Endothelial cell of umbilical vein (primary cell): ENCODE measurements at regions not wholly inside any gene's neighbourhood (a gene's known extent, or its start where the extent isn't known, plus 50 kb on each side); places are given as distances from the start of the nearest gene placed in this dataset.

ENCODE experiments used
- BruUV-seq: library from RNA; stranded (reverse); fragments of 400-500 nt; replicated peaks from 2 replicates; lab custom pipeline; 2021; lab: Mats Ljungman, UMichigan
- CTCF ChIA-PET: fragments of 300-600, 350-600 bp; sonication (Branson Sonifier 250); formaldehyde crosslinking; loops from one replicate; lab custom pipeline; 2021; ENCODE audit warnings: antibody characterized with exemption, inconsistent platforms; lab: Charles Lee
- POLR2A ChIA-PET: fragments of 300-600, 350-600 bp; sonication (Branson Sonifier 250); formaldehyde crosslinking; loops from one replicate; lab custom pipeline; 2021; ENCODE audit warnings: antibody characterized with exemption, inconsistent platforms; lab: Charles Lee
- DNase-seq: peaks from one replicate; pipeline ENCODE4 v3.0.0-alpha.2; 2011; ENCODE audit warnings: low read depth, low spot score
- FAIRE-seq: peaks from 2 replicates; lab custom pipeline; 2011; peaks lifted over from hg19 to GRCh38; lab: Jason Lieb, UNC
- H2AFZ ChIP-seq: 2 replicates; pipeline ENCODE4 v1.6.0; 2012; ENCODE audit warnings: low read depth, low read length, control low read depth, inconsistent platforms
- H3K27ac ChIP-seq: 2 replicates; pipeline ENCODE4 v1.5.1; 2011; ENCODE audit warnings: low read depth, mild to moderate bottlenecking, control low read depth, low read length, moderate library complexity; ENCODE audit not compliant: insufficient read depth
- H3K27me3 ChIP-seq, 2 experiments: 2 replicates each; pipeline versions ENCODE4 v1.6.0 to v1.6.1; 2011; ENCODE audit warnings: low read length in 2 of 2, mixed read lengths in 1 of 2; ENCODE audit not compliant: control insufficient read depth in 2 of 2, insufficient read depth in 2 of 2
- H3K36me3 ChIP-seq, 2 experiments: 2 replicates in 1 of 2; 3 replicates in 1 of 2; pipeline ENCODE4 v1.5.1; 2011; ENCODE audit warnings: low read length in 2 of 2, mild to moderate bottlenecking in 1 of 2, moderate library complexity in 1 of 2; ENCODE audit not compliant: control insufficient read depth in 2 of 2, insufficient read depth in 2 of 2; ENCODE audit errors: extremely low read depth in 1 of 2
- H3K4me1 ChIP-seq: 3 replicates; pipeline ENCODE4 v1.5.1; 2011; ENCODE audit warnings: mild to moderate bottlenecking, low read length; ENCODE audit not compliant: control insufficient read depth, insufficient read depth; ENCODE audit errors: extremely low read depth
- H3K4me2 ChIP-seq: 2 replicates; pipeline ENCODE4 v1.6.1; 2011; ENCODE audit warnings: low read length, control low read depth, mixed read lengths; ENCODE audit not compliant: insufficient read depth
- H3K4me3 ChIP-seq, 3 experiments: fragments of 200-600 bp in 1 of 3; sonication (generic), shearing (Covaris generic) in 1 of 3; replicated peaks in 1 of 3; 2 replicates each; pipeline ENCODE4 v1.5.1; 2011 to 2016; ENCODE audit warnings: control low read depth in 3 of 3, low read length in 3 of 3, mild to moderate bottlenecking in 2 of 3, inconsistent platforms in 1 of 3, low read depth in 1 of 3, moderate library complexity in 1 of 3; ENCODE audit not compliant: insufficient read depth in 1 of 3
- H3K79me2 ChIP-seq: 2 replicates; pipeline ENCODE4 v1.6.0; 2012; ENCODE audit warnings: low read length, inconsistent platforms; ENCODE audit not compliant: control insufficient read depth, insufficient read depth
- H3K9ac ChIP-seq: replicated peaks from 2 replicates; pipeline ENCODE3; 2011; ENCODE audit warnings: low read length, control low read depth; ENCODE audit not compliant: insufficient read depth; ENCODE audit errors: extremely low read depth
- H3K9me1 ChIP-seq: replicated peaks from 3 replicates; pipeline ENCODE4 v1.6.0; 2011; ENCODE audit warnings: mild to moderate bottlenecking, low read length; ENCODE audit not compliant: control insufficient read depth, insufficient read depth; ENCODE audit errors: extremely low read depth
- H3K9me3 ChIP-seq: replicated peaks from 2 replicates; pipeline ENCODE4 v1.5.1; 2012; ENCODE audit warnings: low read length, inconsistent platforms; ENCODE audit not compliant: control insufficient read depth, insufficient read depth
- H4K20me1 ChIP-seq: replicated peaks from 2 replicates; pipeline ENCODE3; 2011; ENCODE audit warnings: mild to moderate bottlenecking, low read length; ENCODE audit not compliant: control insufficient read depth, insufficient read depth; ENCODE audit errors: extremely low read depth
- CTCF ChIP-seq, 2 donors: IDR thresholded peaks; 1 replicate in 1 of 2; 2 replicates in 1 of 2; pipeline ENCODE4 v1.5.1; 2011; ENCODE audit warnings: low read length in 2 of 2, mild to moderate bottlenecking in 2 of 2, moderate library complexity in 2 of 2, control low read depth in 1 of 2, inconsistent platforms in 1 of 2, low read depth in 1 of 2; ENCODE audit not compliant: insufficient read depth in 1 of 2; ENCODE audit errors: extremely low read depth in 1 of 2
- EZH2 ChIP-seq: IDR thresholded peaks from 2 replicates; pipeline ENCODE4 v1.6.1; 2012; ENCODE audit warnings: borderline replicate concordance, low read depth, mild to moderate bottlenecking, moderate library complexity, low read length, inconsistent platforms; ENCODE audit not compliant: severe bottlenecking
- FOS ChIP-seq: IDR thresholded peaks from 2 replicates; pipeline ENCODE4 v1.6.1; 2011; ENCODE audit warnings: mild to moderate bottlenecking, low read length, moderate library complexity, borderline replicate concordance; ENCODE audit not compliant: insufficient read depth
- GATA2 ChIP-seq: IDR thresholded peaks from 2 replicates; pipeline ENCODE4 v1.7.0; 2011; ENCODE audit warnings: low read depth, mild to moderate bottlenecking, moderate library complexity, mixed read lengths, low read length; ENCODE audit not compliant: insufficient read length, insufficient read depth
- JUN ChIP-seq: IDR thresholded peaks from 2 replicates; pipeline ENCODE4 v1.6.1; 2011; ENCODE audit warnings: borderline replicate concordance, low read depth; ENCODE audit not compliant: insufficient read length, insufficient read depth
- MAX ChIP-seq: IDR thresholded peaks from 2 replicates; pipeline ENCODE4 v1.6.1; 2011; ENCODE audit not compliant: insufficient read depth, insufficient read length
- MYC ChIP-seq: IDR thresholded peaks from one replicate; pipeline ENCODE4 v1.6.1; 2011; ENCODE audit warnings: mild to moderate bottlenecking, low read depth, low read length
- POLR2A ChIP-seq: IDR thresholded peaks from 2 replicates; pipeline ENCODE4 v1.6.1; 2012; ENCODE audit warnings: low read depth, mild to moderate bottlenecking, control low read depth, low read length
- POLR2AphosphoS5 ChIP-seq: IDR thresholded peaks from 2 replicates; pipeline ENCODE4 v1.6.1; 2012; ENCODE audit warnings: low read depth, mild to moderate bottlenecking, control low read depth, low read length, moderate library complexity; ENCODE audit not compliant: insufficient read depth
- dilution Hi-C: fragments of 300-500 bp; cut with MboI; formaldehyde crosslinking; loops from one replicate; pipeline ENCODE4 v1.15.0; 2019; ENCODE audit warnings: low sequenced_read_pairs; ENCODE audit not compliant: extremely low pct_ligation_motif_present
- intact Hi-C: fragments of 100-400 bp; cut with micrococcal nuclease; formaldehyde crosslinking; loops from one replicate; pipeline ENCODE4 v1.10.0; 2022

- Histone ChIP-seq H3K4me2 (no peak overlapping the region), H3K79me2 (no peaks in the 10 kb centered on the region), H3K36me3 (no peaks in the 10 kb centered on the region), H3K4me1 (no peaks in the 10 kb centered on the region), H3K9me1 (no peaks in the 10 kb centered on the region), H3K9me3 (no peaks in the 10 kb centered on the region), H2AFZ (no peak overlapping the region), H3K9ac (no peak overlapping the region), H3K4me3 (no peak overlapping the region), H3K27me3 (no peaks in the 10 kb centered on the region), H4K20me1 (no peaks in the 10 kb centered on the region), H3K27ac (no peak overlapping the region)
- dilution Hi-C loops (no loop called here), intact Hi-C loops (no loop called here)
- FAIRE-seq: no peak
- TF ChIP-seq MAX (no peak), EZH2 (no peak), JUN (no peak), POLR2A (no peak), POLR2AphosphoS5 (no peak), GATA2 (no peak), FOS (no peak), CTCF (IDR thresholded peaks at IDR 0.05; ENCODE audit: extremely low read depth in 1 of 2, insufficient read depth in 1 of 2, low read depth in 1 of 2, low read length in 2 of 2) (no peak), MYC (no peak)
- no peak for DNase-seq
- ChIA-PET CTCF (no interaction called here), POLR2A (no interaction called here)
- BruUV-seq: no TSS peak
Observed at GRCh38 chr16:47887496-47887895, 268.3 kb downstream of the ABCC12 start.
